OCI-LY1 (cell line): ENCODE measurements at regions not wholly inside any gene's neighbourhood (a gene's known extent, or its start where the extent isn't known, plus 50 kb on each side); places are given as distances from the start of the nearest gene placed in this dataset.

Experiments used
- H2AFZ ChIP-seq: fragments of 200-600 bp; sonication (generic), shearing (Covaris generic); 2 replicates; pipeline ENCODE4 v1.6.0; 2014; ENCODE audit warnings: antibody characterized with exemption, mild to moderate bottlenecking, low read length
- H3F3A ChIP-seq: fragments of 200-600 bp; sonication (generic), shearing (Covaris generic); 2 replicates; pipeline ENCODE4 v1.6.0; 2014; ENCODE audit warnings: mild to moderate bottlenecking, antibody characterized with exemption, low read length, moderate library complexity; ENCODE audit not compliant: insufficient read depth
- H3K27ac ChIP-seq: fragments of 200-600 bp; sonication (generic); 2 replicates; pipeline ENCODE4 v1.5.1; 2014; ENCODE audit warnings: low read length, mixed run types, mild to moderate bottlenecking, low read depth; ENCODE audit not compliant: poor library complexity, severe bottlenecking
- H3K27me3 ChIP-seq: fragments of 200-600 bp; sonication (generic); 2 replicates; pipeline ENCODE4 v1.6.0; 2014; ENCODE audit warnings: antibody characterized with exemption, mild to moderate bottlenecking, low read length, moderate library complexity; ENCODE audit not compliant: insufficient read depth
- H3K36me3 ChIP-seq: fragments of 200-600 bp; sonication (generic); 2 replicates; pipeline ENCODE4 v1.6.1; 2014; ENCODE audit warnings: mild to moderate bottlenecking, antibody characterized with exemption, low read length, moderate library complexity, mixed read lengths; ENCODE audit not compliant: insufficient read depth
- H3K4me1 ChIP-seq: fragments of 200-600 bp; sonication (generic); 2 replicates; pipeline ENCODE4 v1.5.1; 2014; ENCODE audit warnings: mild to moderate bottlenecking, low read length, moderate library complexity; ENCODE audit not compliant: insufficient read depth, severe bottlenecking
- H3K4me2 ChIP-seq: fragments of 200-600 bp; sonication (generic), shearing (Covaris generic); 2 replicates; pipeline ENCODE4 v1.6.1; 2014; ENCODE audit warnings: low read length
- H3K4me3 ChIP-seq: fragments of 200-600 bp; sonication (generic); 2 replicates; pipeline ENCODE4 v1.5.1; 2014; ENCODE audit warnings: low read length, low read depth, mild to moderate bottlenecking, mixed read lengths; ENCODE audit not compliant: poor library complexity, severe bottlenecking
- H3K79me2 ChIP-seq: fragments of 200-600 bp; shearing (Covaris generic); 2 replicates; pipeline ENCODE4 v1.6.1; 2016; ENCODE audit warnings: mixed run types, low read length, mixed read lengths; ENCODE audit not compliant: insufficient read depth
- H3K9ac ChIP-seq: fragments of 200-600 bp; sonication (generic), shearing (Covaris generic); 2 replicates; pipeline ENCODE4 v1.6.1; 2014; ENCODE audit warnings: mild to moderate bottlenecking, low read length, mixed read lengths
- H3K9me2 ChIP-seq: fragments of 200-600 bp; sonication (generic), shearing (Covaris generic); 2 replicates; pipeline ENCODE4 v1.6.1; 2014; ENCODE audit warnings: low read depth, mild to moderate bottlenecking, low read length, mixed read lengths
- H3K9me3 ChIP-seq: fragments of 200-600 bp; shearing (Covaris generic); 2 replicates; pipeline ENCODE4 v1.6.1; 2014; ENCODE audit warnings: low read length, mixed read lengths
- H4K20me1 ChIP-seq: fragments of 200-600 bp; sonication (generic), shearing (Covaris generic); 2 replicates; pipeline ENCODE4 v1.6.0; 2016; ENCODE audit warnings: mild to moderate bottlenecking, low read length; ENCODE audit not compliant: insufficient read depth
- EZH2 ChIP-seq: fragments of 200-600 bp; sonication (generic), shearing (Covaris generic); IDR thresholded peaks from 2 replicates; pipeline ENCODE4 v1.8.0; 2017; ENCODE audit warnings: borderline replicate concordance, mixed run types, mild to moderate bottlenecking, antibody characterized with exemption, low read length, moderate library complexity, mixed read lengths
- TF ChIP-seq, protein P1 (sequence below): fragments of 200-600 bp; sonication (generic), shearing (Covaris generic); IDR thresholded peaks from 2 replicates; pipeline ENCODE4 v1.5.1; 2017; ENCODE audit warnings: mild to moderate bottlenecking, antibody characterized with exemption, low read length, moderate library complexity, mixed read lengths

GRCh38 chr6:163646133-163646532 lies 231.6 kb downstream of the QKI start:
- H3K4me3 ChIP-seq: no peak overlapping the region
- no peaks in the 10 kb centered on the region for H3K9me3 ChIP-seq
- no peaks in the 10 kb centered on the region for H3K36me3 ChIP-seq
- no peaks in the 10 kb centered on the region for H3F3A ChIP-seq
- H3K9ac ChIP-seq: no peak overlapping the region
- H3K4me2 ChIP-seq: no peak overlapping the region
- no peaks in the 10 kb centered on the region for H3K27me3 ChIP-seq
- TF ChIP-seq EZH2: no peak
- TF ChIP-seq, protein P1, sequence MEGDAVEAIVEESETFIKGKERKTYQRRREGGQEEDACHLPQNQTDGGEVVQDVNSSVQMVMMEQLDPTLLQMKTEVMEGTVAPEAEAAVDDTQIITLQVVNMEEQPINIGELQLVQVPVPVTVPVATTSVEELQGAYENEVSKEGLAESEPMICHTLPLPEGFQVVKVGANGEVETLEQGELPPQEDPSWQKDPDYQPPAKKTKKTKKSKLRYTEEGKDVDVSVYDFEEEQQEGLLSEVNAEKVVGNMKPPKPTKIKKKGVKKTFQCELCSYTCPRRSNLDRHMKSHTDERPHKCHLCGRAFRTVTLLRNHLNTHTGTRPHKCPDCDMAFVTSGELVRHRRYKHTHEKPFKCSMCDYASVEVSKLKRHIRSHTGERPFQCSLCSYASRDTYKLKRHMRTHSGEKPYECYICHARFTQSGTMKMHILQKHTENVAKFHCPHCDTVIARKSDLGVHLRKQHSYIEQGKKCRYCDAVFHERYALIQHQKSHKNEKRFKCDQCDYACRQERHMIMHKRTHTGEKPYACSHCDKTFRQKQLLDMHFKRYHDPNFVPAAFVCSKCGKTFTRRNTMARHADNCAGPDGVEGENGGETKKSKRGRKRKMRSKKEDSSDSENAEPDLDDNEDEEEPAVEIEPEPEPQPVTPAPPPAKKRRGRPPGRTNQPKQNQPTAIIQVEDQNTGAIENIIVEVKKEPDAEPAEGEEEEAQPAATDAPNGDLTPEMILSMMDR: no peak
- H2AFZ ChIP-seq: no peak overlapping the region
- H3K27ac ChIP-seq: no peak overlapping the region
- H3K4me1 ChIP-seq: no peaks in the 10 kb centered on the region
- H3K79me2 ChIP-seq: no peaks in the 10 kb centered on the region
- no peaks in the 10 kb centered on the region for H3K9me2 ChIP-seq
- H4K20me1 ChIP-seq: no peaks in the 10 kb centered on the region

DNA sequence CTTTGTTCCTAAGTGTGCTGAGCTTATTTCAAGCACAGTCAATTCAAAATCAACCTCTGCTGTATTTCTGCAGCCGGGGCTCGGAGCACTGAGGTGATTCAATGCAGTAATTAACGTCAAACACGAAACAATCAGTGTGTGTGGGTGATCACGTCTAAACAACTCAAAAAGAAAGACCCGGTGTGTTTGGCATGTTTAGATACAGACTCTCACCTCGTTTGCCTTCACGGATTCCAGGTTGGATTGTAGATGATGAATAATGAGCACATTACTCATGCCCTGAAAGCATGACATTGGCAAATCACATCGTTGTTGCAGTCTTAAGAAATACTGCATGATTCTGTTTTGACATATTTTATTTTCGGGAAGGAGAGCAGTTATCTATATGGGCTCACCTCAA lies 231.0 kb downstream of the QKI start:
- H3K4me3 ChIP-seq: no peak overlapping the region

DNA sequence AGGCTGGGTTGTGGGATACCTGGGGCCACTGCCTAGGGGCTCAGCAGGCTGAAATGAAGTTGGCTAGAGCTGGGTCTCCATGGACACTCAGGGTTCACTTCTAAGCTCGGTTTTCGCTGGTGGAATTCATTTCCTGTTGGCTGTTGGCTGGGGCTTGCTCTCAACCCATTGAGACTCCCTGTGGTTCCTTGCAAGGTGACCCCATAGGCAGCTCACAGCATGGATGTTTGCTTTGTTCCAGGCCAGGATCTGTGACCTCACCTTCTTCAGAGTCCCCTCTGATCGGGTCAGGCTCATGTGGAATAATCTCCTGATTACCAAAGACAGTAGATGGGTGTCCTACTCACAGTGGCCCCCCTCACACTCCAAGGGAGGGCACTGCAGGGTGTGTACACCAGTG lies 229.3 kb downstream of the QKI start:
- Histone ChIP-seq H3K4me1 (no peaks in the 10 kb centered on the region), H3K36me3 (no peaks in the 10 kb centered on the region), H2AFZ (no peak overlapping the region), H4K20me1 (no peaks in the 10 kb centered on the region), H3K9me3 (no peaks in the 10 kb centered on the region), H3K9me2 (no peaks in the 10 kb centered on the region), H3K27me3 (no peaks in the 10 kb centered on the region), H3K27ac (no peak overlapping the region), H3K9ac (no peak overlapping the region), H3K4me3 (no peak overlapping the region), H3F3A (no peaks in the 10 kb centered on the region), H3K4me2 (no peak overlapping the region), H3K79me2 (no peaks in the 10 kb centered on the region)
- TF ChIP-seq, protein P1: no peak
- TF ChIP-seq EZH2: no peak

More for the DNA sequence above, 231.0 kb downstream of the QKI start:
- Histone ChIP-seq H2AFZ (no peak overlapping the region), H3K27ac (no peak overlapping the region), H3K36me3 (no peaks in the 10 kb centered on the region), H3K9me2 (no peaks in the 10 kb centered on the region), H3K4me2 (no peak overlapping the region), H3K4me1 (no peaks in the 10 kb centered on the region), H3K9ac (no peak overlapping the region), H3K79me2 (no peaks in the 10 kb centered on the region), H3K27me3 (no peaks in the 10 kb centered on the region), H3K9me3 (no peaks in the 10 kb centered on the region), H4K20me1 (no peaks in the 10 kb centered on the region), H3F3A (no peaks in the 10 kb centered on the region)
- TF ChIP-seq, protein P1: no peak
- TF ChIP-seq EZH2: no peak
